ENCODE measurements at regions not wholly inside any gene's neighbourhood (a gene's known extent, or its start where the extent isn't known, plus 50 kb on each side); places are given as distances from the start of the nearest gene placed in this dataset.

GRCh38 chr10:10482613-10483012 is 535.1 kb upstream of the CELF2 start (continued):
- TF ChIP-seq ATF7 (IDR thresholded peaks at IDR 0.05; ENCODE audit: low read depth) (no peak), SP1 (IDR thresholded peaks at IDR 0.05; ENCODE audit: low read depth, low read length) (no peak), IKZF2 (IDR thresholded peaks at IDR 0.05) (no peak), CBX3 (IDR thresholded peaks at IDR 0.05; ENCODE audit: borderline replicate concordance, low read depth) (no peak), RAD21 (IDR thresholded peaks at IDR 0.05; ENCODE audit: insufficient read depth, low read depth, low read length) (no peak), ZSCAN29 (IDR thresholded peaks at IDR 0.05) (no peak), ZNF622 (IDR thresholded peaks at IDR 0.05) (no peak)

GRCh38 chr10:10489076-10489475 is 528.6 kb upstream of the CELF2 start:
- ChIA-PET POLR2A (no interaction called here), CTCF (interaction anchor here (0.5 kb wide), 1 partner anchor 1482 kb away, joined by 3 read pairs; no protein-coding TSS in a partner anchor), SMC1A (ENCODE audit: uncharacterized antibody, unreplicated experiment) (interaction anchor here (0.6 kb wide), 1 partner anchor 8 kb away, joined by 5 read pairs; no protein-coding TSS in a partner anchor), RAD21 (ENCODE audit: unreplicated experiment) (no interaction called here)
- WGBS (ENCODE audit: insufficient coverage, insufficient replicate concordance, low lambda C conversion rate, missing lambda C conversion rate), result 31% methylated on average over 3 of the region's 3 CpGs
- Histone ChIP-seq H3K4me2 (ENCODE audit: control insufficient read depth, insufficient read depth) (no peak overlapping the region), H3K9me3 (replicated peaks; ENCODE audit: control insufficient read depth, insufficient read depth, low read length) (no peaks in the 10 kb centered on the region), H3K36me3 (ENCODE audit: control insufficient read depth in 2 of 2, insufficient read depth in 2 of 2, low read length in 1 of 2) (no peaks in the 10 kb centered on the region), H2AFZ (ENCODE audit: control insufficient read depth, low read depth, low read length) (no peak overlapping the region), H3K4me3 (no peak overlapping the region), H3K9ac (ENCODE audit: control insufficient read depth, insufficient read depth, low read length) (no peak overlapping the region), H3K27ac (ENCODE audit: control insufficient read depth, insufficient read depth) (no peak overlapping the region), H3K4me1 (ENCODE audit: control insufficient read depth, insufficient read depth, low read length) (no peaks in the 10 kb centered on the region), H4K20me1 (ENCODE audit: control insufficient read depth, insufficient read depth) (no peaks in the 10 kb centered on the region), H3K27me3 (replicated peaks in 1 of 2; ENCODE audit: control insufficient read depth in 2 of 2, insufficient read depth in 2 of 2, low read length in 1 of 2) (no peaks in the 10 kb centered on the region), H3K79me2 (ENCODE audit: control insufficient read depth, insufficient read depth, low read length) (no peaks in the 10 kb centered on the region)
- ATAC-seq, result no peak
- intact Hi-C loops (cut with micrococcal nuclease; ENCODE audit: unreplicated experiment) (no loop called here), in situ Hi-C loops (cut with MboI) (no loop called here)
- FAIRE-seq, result no peak
- no TSS peak for BruUV-seq (replicated peaks)
- TF ChIP-seq CBX5 (IDR thresholded peaks at IDR 0.05; ENCODE audit: low read depth), result no peak
- TF ChIP-seq ZNF622 (IDR thresholded peaks at IDR 0.05), result no peak
- TF ChIP-seq KAT2A (conservative IDR thresholded peaks at IDR 0.05; ENCODE audit: control insufficient read depth, low read depth, low read length), result no peak
- TF ChIP-seq RCOR1 (conservative IDR thresholded peaks at IDR 0.05; ENCODE audit: low read depth, low read length), result no peak
- no peak for TF ChIP-seq KDM1A (IDR thresholded peaks at IDR 0.05; ENCODE audit: borderline replicate concordance)
- TF ChIP-seq TAF1 (IDR thresholded peaks at IDR 0.05; ENCODE audit: borderline replicate concordance, low read depth, low read length), result no peak
- DNase-seq (ENCODE audit: low read depth, low spot score), result no peak
